HL-60 (cell line): ENCODE measurements at regions not wholly inside any gene's neighbourhood (a gene's known extent, or its start where the extent isn't known, plus 50 kb on each side); places are given as distances from the start of the nearest gene placed in this dataset.

Experiments
- POLR2AphosphoS5 ChIP-seq: IDR thresholded peaks from 2 replicates; pipeline ENCODE4 v1.6.1; 2012; ENCODE audit warnings: low read depth
- TF ChIP-seq, protein P1 (sequence below): IDR thresholded peaks from 2 replicates; pipeline ENCODE4 v1.6.1; 2012; ENCODE audit warnings: low read depth; ENCODE audit not compliant: insufficient replicate concordance
- TF ChIP-seq, protein P2 (sequence below): IDR thresholded peaks from one replicate; pipeline ENCODE4 v1.5.1; 2011; ENCODE audit warnings: low read length, control low read depth, inconsistent platforms; ENCODE audit not compliant: insufficient read depth

DNA sequence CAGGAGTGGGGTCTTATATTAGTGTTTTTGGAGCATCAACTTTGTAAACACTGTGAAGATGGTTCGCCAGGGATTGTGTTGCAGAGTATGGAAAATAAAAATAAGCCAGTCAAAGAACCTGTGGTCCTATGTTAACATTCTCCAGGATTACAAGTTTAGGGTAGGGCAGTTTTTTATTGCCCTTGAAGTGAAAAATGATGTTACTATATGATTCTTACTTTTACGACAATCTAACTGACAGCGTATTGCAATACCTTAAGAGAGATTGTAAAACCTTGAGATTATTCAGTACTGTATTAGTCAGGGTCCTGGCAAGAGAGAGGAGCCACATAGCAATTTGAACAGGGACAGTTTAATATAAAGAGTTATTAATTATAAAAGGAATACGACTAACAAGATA, 144.7 kb upstream of the ZNF608 start:
- no peak for TF ChIP-seq POLR2AphosphoS5
- TF ChIP-seq, protein P1, sequence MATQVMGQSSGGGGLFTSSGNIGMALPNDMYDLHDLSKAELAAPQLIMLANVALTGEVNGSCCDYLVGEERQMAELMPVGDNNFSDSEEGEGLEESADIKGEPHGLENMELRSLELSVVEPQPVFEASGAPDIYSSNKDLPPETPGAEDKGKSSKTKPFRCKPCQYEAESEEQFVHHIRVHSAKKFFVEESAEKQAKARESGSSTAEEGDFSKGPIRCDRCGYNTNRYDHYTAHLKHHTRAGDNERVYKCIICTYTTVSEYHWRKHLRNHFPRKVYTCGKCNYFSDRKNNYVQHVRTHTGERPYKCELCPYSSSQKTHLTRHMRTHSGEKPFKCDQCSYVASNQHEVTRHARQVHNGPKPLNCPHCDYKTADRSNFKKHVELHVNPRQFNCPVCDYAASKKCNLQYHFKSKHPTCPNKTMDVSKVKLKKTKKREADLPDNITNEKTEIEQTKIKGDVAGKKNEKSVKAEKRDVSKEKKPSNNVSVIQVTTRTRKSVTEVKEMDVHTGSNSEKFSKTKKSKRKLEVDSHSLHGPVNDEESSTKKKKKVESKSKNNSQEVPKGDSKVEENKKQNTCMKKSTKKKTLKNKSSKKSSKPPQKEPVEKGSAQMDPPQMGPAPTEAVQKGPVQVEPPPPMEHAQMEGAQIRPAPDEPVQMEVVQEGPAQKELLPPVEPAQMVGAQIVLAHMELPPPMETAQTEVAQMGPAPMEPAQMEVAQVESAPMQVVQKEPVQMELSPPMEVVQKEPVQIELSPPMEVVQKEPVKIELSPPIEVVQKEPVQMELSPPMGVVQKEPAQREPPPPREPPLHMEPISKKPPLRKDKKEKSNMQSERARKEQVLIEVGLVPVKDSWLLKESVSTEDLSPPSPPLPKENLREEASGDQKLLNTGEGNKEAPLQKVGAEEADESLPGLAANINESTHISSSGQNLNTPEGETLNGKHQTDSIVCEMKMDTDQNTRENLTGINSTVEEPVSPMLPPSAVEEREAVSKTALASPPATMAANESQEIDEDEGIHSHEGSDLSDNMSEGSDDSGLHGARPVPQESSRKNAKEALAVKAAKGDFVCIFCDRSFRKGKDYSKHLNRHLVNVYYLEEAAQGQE: no peak
- TF ChIP-seq, protein P2, sequence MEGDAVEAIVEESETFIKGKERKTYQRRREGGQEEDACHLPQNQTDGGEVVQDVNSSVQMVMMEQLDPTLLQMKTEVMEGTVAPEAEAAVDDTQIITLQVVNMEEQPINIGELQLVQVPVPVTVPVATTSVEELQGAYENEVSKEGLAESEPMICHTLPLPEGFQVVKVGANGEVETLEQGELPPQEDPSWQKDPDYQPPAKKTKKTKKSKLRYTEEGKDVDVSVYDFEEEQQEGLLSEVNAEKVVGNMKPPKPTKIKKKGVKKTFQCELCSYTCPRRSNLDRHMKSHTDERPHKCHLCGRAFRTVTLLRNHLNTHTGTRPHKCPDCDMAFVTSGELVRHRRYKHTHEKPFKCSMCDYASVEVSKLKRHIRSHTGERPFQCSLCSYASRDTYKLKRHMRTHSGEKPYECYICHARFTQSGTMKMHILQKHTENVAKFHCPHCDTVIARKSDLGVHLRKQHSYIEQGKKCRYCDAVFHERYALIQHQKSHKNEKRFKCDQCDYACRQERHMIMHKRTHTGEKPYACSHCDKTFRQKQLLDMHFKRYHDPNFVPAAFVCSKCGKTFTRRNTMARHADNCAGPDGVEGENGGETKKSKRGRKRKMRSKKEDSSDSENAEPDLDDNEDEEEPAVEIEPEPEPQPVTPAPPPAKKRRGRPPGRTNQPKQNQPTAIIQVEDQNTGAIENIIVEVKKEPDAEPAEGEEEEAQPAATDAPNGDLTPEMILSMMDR: no peak
